ENCODE measurements at regions not wholly inside any gene's neighbourhood (a gene's known extent, or its start where the extent isn't known, plus 50 kb on each side); places are given as distances from the start of the nearest gene placed in this dataset.
"Not testable (repeated sequence)": the region's sequence is repeated elsewhere in the genome, so short reads cannot be mapped to it uniquely, and the experiment has no call there.

DNA sequence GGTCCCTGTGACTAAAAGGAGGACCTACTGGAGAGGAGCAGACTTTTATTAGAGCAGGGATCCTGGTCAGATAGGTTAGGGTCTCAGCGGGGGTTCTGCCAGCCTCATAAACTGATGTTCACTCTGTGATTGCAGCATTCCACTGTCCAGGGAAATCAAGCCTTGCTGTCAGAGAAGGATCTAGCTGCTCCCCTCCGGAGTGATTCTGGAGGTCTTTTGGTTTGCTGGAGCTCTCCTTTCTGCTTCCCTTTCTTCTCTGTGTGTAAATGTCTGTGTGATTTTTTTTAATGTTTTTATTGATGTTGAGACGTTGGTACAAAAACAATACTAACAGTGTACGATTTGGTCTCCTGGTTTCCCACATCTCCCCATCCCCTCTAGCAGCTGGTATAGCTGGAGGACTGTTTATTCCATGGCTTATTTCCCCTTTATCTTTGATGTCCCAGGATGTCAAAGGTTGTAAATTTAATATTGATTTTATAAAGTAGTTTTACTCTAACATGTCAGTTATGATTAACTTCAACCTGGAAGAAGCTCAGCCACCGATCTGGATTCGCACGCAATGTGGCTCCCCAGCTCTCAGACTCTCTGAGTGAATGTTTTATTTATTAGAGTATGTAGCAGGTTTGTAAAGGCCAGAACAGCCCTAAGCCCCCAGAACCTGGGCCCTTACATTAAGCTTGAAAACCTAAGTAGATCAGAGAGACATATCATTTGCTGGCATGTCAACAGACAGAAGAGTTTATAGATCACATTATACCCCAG, 202.3 kb upstream of the G2E3 start:
- DNase-seq (ENCODE audit: low read depth) = no peak
- TF ChIP-seq, protein P1, sequence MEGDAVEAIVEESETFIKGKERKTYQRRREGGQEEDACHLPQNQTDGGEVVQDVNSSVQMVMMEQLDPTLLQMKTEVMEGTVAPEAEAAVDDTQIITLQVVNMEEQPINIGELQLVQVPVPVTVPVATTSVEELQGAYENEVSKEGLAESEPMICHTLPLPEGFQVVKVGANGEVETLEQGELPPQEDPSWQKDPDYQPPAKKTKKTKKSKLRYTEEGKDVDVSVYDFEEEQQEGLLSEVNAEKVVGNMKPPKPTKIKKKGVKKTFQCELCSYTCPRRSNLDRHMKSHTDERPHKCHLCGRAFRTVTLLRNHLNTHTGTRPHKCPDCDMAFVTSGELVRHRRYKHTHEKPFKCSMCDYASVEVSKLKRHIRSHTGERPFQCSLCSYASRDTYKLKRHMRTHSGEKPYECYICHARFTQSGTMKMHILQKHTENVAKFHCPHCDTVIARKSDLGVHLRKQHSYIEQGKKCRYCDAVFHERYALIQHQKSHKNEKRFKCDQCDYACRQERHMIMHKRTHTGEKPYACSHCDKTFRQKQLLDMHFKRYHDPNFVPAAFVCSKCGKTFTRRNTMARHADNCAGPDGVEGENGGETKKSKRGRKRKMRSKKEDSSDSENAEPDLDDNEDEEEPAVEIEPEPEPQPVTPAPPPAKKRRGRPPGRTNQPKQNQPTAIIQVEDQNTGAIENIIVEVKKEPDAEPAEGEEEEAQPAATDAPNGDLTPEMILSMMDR (IDR thresholded peaks at IDR 0.05; ENCODE audit: low read length, missing control alignments) = no peak
- H3K4me3 ChIP-seq (replicated peaks; ENCODE audit: low read depth, low read length) = no peak overlapping the region

DNA sequence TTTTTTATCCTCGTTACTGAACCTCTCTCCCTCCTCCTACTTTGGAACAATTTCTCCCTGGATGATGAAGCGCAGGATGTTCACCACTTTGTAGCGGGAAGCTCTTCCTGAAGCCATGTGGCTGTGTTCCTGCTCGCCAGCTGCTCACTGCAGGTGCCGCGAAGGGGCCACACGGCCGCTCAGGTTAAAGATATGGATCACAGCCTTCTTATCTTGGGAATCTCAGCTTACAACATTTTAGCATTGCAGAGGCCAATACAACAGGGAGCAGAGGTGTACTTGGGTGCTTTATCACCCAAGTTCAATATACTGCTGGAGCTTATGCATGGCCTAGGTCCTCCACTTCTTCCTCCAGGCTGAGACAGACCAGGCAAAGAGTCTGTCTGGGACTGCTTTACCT, 201.2 kb upstream of the G2E3 start:
- TF ChIP-seq, protein P1 (IDR thresholded peaks at IDR 0.05; ENCODE audit: low read length, missing control alignments) = no peak

DNA sequence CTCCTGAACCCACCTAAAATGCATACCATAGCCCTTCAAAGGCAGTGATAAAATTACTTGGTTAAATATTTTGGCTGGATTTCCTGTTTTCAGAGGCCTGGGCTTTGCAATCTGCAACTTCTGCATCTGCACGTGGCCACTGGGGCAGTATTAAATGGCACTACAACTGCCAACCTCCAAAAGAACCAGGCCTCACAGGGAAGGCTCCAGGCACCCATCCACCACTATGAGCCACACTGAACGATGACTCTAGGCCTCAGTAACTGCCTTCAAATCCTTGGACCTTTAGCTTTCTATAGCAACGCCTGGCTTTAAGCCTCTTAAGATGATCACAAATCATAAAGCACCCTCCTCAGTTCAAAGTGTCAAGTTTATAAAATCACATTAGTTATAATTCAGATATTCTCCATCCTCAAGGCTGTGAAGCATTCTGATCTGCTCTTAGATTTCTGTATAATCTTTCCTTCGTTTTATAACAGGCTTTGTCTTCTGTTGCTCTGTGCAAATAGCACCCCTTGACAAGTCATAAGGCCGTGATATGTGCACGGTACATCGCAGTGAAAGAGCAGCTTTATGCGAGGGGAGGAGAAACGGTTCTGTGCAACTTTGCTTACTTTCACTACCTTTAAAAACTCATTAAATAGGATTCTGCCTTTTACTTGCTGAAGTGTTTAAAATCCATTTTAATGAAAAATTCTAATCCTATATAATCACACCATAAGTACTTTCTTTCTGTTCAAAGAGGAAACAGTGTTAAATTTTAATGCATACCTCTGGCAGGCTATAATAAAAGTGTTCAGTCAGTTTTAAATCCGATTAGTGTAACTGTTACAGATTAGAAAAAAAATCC, 196.4 kb upstream of the G2E3 start:
- DNase-seq (ENCODE audit: low read depth) = no peak

More for the DNA sequence above, 201.2 kb upstream of the G2E3 start:
- DNase-seq (ENCODE audit: low read depth) = no peak
- no peak overlapping the region for H3K4me3 ChIP-seq (replicated peaks; ENCODE audit: low read depth, low read length)

GRCh38 chr14:30363219-30363880, 195.6 kb upstream of the G2E3 start:
- H3K4me3 ChIP-seq (replicated peaks; ENCODE audit: low read depth, low read length); DNase-seq (ENCODE audit: low read depth): not testable (repeated sequence)

More for the DNA sequence above, 196.4 kb upstream of the G2E3 start:
- no peak overlapping the region for H3K4me3 ChIP-seq (replicated peaks; ENCODE audit: low read depth, low read length)
- TF ChIP-seq, protein P1 (IDR thresholded peaks at IDR 0.05; ENCODE audit: low read length, missing control alignments) = no peak

DNA sequence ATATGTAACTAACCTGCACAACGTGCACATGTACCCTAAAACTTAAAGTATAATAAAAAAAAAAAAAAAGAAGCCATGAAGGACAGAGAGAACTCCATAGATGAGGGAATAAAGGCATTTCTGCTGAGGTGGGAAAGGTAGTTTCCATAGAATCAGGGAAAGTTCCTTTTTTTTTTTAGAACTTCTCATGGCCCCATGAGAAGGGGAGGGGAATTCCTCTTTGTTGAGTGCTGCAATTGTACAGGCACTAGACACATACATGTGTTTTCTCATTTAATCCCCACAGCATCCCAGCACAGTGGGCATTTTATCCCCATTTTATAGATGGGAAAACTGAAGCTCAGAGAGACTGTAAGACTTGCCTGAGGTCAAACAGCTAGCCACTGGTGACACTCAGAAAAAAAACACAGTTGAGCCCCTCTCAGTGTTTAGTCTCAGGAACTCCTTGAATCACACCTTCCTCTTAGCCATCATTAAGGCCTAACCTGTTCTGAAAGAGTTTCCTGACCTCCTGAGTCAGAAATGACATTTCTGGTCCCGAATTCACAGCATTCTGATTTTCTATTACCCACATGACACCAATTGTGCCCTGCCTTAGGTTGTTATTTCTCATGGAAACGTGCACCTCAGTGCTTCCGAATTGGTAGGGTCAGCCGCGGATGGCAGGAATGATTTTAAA, 189.3 kb upstream of the G2E3 start:
- no peak overlapping the region for H3K4me3 ChIP-seq (replicated peaks; ENCODE audit: low read depth, low read length)
- TF ChIP-seq, protein P1 (IDR thresholded peaks at IDR 0.05; ENCODE audit: low read length, missing control alignments) = no peak
- DNase-seq (ENCODE audit: low read depth) = no peak

GRCh38 chr14:30373053-30373452, 185.9 kb upstream of the G2E3 start:
- TF ChIP-seq, protein P1 (IDR thresholded peaks at IDR 0.05; ENCODE audit: low read length, missing control alignments) = no peak
- no peak overlapping the region for H3K4me3 ChIP-seq (replicated peaks; ENCODE audit: low read depth, low read length)
- no peak for DNase-seq (ENCODE audit: low read depth)

All from fibroblast of pulmonary artery (primary cell).